ENCODE measurements at regions not wholly inside any gene's neighbourhood (a gene's known extent, or its start where the extent isn't known, plus 50 kb on each side); places are given as distances from the start of the nearest gene placed in this dataset.

- DNase-seq (ENCODE audit: low spot score), result no peak
- Histone ChIP-seq H3K27ac (ENCODE audit: low read depth, low read length, poor library complexity, severe bottlenecking) (no peak overlapping the region), H3K9me3 (ENCODE audit: low read length) (no peaks in the 10 kb centered on the region), H3K36me3 (ENCODE audit: insufficient read depth, low read length) (no peaks in the 10 kb centered on the region), H3K4me2 (ENCODE audit: low read length) (no peak overlapping the region), H3K79me2 (ENCODE audit: insufficient read depth, low read depth, low read length) (no peaks in the 10 kb centered on the region), H4K20me1 (ENCODE audit: insufficient read depth, low read length) (no peaks in the 10 kb centered on the region), H3K4me3 (ENCODE audit: low read depth, low read length, poor library complexity, severe bottlenecking) (no peak overlapping the region), H2AFZ (ENCODE audit: low read length) (no peak overlapping the region), H3K4me1 (ENCODE audit: insufficient read depth, low read length, poor library complexity, severe bottlenecking) (no peaks in the 10 kb centered on the region), H3K9me2 (ENCODE audit: insufficient read depth, low read length) (no peaks in the 10 kb centered on the region)
- no TSS peak for BruUV-seq (replicated peaks)
- ChIA-PET CTCF (ENCODE audit: unreplicated experiment) (no interaction called here), POLR2A (no interaction called here)
- intact Hi-C loops (cut with micrococcal nuclease; ENCODE audit: unreplicated experiment), result no loop called here
- no peak for TF ChIP-seq CTCF (conservative IDR thresholded peaks at IDR 0.05; ENCODE audit: low read length)
- TF ChIP-seq EZH2phosphoT487 (IDR thresholded peaks at IDR 0.05; ENCODE audit: borderline replicate concordance, low read depth, low read length), result no peak
Measured at GRCh38 chr5:82551840-82552385, 273.8 kb upstream of the RPS23 start.

- Histone ChIP-seq H2AFZ (ENCODE audit: low read length) (no peak overlapping the region), H4K20me1 (ENCODE audit: insufficient read depth, low read length) (no peaks in the 10 kb centered on the region), H3K36me3 (ENCODE audit: insufficient read depth, low read length) (no peaks in the 10 kb centered on the region), H3K79me2 (ENCODE audit: insufficient read depth, low read depth, low read length) (no peaks in the 10 kb centered on the region), H3K4me2 (ENCODE audit: low read length) (no peak overlapping the region), H3K9me2 (ENCODE audit: insufficient read depth, low read length) (no peaks in the 10 kb centered on the region), H3K4me1 (ENCODE audit: insufficient read depth, low read length, poor library complexity, severe bottlenecking) (no peaks in the 10 kb centered on the region), H3K4me3 (ENCODE audit: low read depth, low read length, poor library complexity, severe bottlenecking) (no peak overlapping the region), H3K27ac (ENCODE audit: low read depth, low read length, poor library complexity, severe bottlenecking) (no peak overlapping the region), H3K9me3 (ENCODE audit: low read length) (no peaks in the 10 kb centered on the region)
- no peak for DNase-seq (ENCODE audit: low spot score)
- POLR2A ChIA-PET, result no interaction called here
- TF ChIP-seq CTCF (conservative IDR thresholded peaks at IDR 0.05; ENCODE audit: low read length), result no peak
- TF ChIP-seq EZH2phosphoT487 (IDR thresholded peaks at IDR 0.05; ENCODE audit: borderline replicate concordance, low read depth, low read length), result no peak
- CTCF ChIA-PET (ENCODE audit: unreplicated experiment), result no interaction called here
- no TSS peak for BruUV-seq (replicated peaks)
- intact Hi-C loops (cut with micrococcal nuclease; ENCODE audit: unreplicated experiment), result no loop called here
Measured at GRCh38 chr5:82551192-82551591, 273.0 kb upstream of the RPS23 start.

- H3K9me2 ChIP-seq (ENCODE audit: insufficient read depth, low read length), result no peaks in the 10 kb centered on the region
- CTCF ChIA-PET (ENCODE audit: unreplicated experiment), result no interaction called here
- TF ChIP-seq CTCF (conservative IDR thresholded peaks at IDR 0.05; ENCODE audit: low read length) (no peak), EZH2phosphoT487 (IDR thresholded peaks at IDR 0.05; ENCODE audit: borderline replicate concordance, low read depth, low read length) (no peak)
- H3K36me3 ChIP-seq (ENCODE audit: insufficient read depth, low read length), result no peaks in the 10 kb centered on the region
- BruUV-seq (replicated peaks), result no TSS peak
- no peak overlapping the region for H2AFZ ChIP-seq (ENCODE audit: low read length)
- H3K4me3 ChIP-seq (ENCODE audit: low read depth, low read length, poor library complexity, severe bottlenecking), result no peak overlapping the region
- POLR2A ChIA-PET, result interaction anchor here (1.0 kb wide), 1 partner anchor 8 kb away, joined by 3 read pairs; no protein-coding TSS in a partner anchor
- DNase-seq (ENCODE audit: low spot score), result no peak
- H3K79me2 ChIP-seq (ENCODE audit: insufficient read depth, low read depth, low read length), result no peaks in the 10 kb centered on the region
- no peaks in the 10 kb centered on the region for H3K4me1 ChIP-seq (ENCODE audit: insufficient read depth, low read length, poor library complexity, severe bottlenecking)
- H3K27ac ChIP-seq (ENCODE audit: low read depth, low read length, poor library complexity, severe bottlenecking), result no peak overlapping the region
- intact Hi-C loops (cut with micrococcal nuclease; ENCODE audit: unreplicated experiment), result no loop called here
- H3K9me3 ChIP-seq (ENCODE audit: low read length), result no peaks in the 10 kb centered on the region
- no peaks in the 10 kb centered on the region for H4K20me1 ChIP-seq (ENCODE audit: insufficient read depth, low read length)
- no peak overlapping the region for H3K4me2 ChIP-seq (ENCODE audit: low read length)
Measured at GRCh38 chr5:82549263-82549662, 271.1 kb upstream of the RPS23 start.
